ENCODE measurements at regions not wholly inside any gene's neighbourhood (a gene's known extent, or its start where the extent isn't known, plus 50 kb on each side); places are given as distances from the start of the nearest gene placed in this dataset.

GRCh38 chrX:30065226-30065625 is 150.1 kb upstream of the MAGEB2 start:
- no peak for DNase-seq (ENCODE audit: low spot score)
- TF ChIP-seq, protein P1, sequence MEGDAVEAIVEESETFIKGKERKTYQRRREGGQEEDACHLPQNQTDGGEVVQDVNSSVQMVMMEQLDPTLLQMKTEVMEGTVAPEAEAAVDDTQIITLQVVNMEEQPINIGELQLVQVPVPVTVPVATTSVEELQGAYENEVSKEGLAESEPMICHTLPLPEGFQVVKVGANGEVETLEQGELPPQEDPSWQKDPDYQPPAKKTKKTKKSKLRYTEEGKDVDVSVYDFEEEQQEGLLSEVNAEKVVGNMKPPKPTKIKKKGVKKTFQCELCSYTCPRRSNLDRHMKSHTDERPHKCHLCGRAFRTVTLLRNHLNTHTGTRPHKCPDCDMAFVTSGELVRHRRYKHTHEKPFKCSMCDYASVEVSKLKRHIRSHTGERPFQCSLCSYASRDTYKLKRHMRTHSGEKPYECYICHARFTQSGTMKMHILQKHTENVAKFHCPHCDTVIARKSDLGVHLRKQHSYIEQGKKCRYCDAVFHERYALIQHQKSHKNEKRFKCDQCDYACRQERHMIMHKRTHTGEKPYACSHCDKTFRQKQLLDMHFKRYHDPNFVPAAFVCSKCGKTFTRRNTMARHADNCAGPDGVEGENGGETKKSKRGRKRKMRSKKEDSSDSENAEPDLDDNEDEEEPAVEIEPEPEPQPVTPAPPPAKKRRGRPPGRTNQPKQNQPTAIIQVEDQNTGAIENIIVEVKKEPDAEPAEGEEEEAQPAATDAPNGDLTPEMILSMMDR (IDR thresholded peaks at IDR 0.05; ENCODE audit: extremely low read depth, missing control alignments), result no peak

- DNase-seq (ENCODE audit: low spot score), result no peak
- TF ChIP-seq, protein P1 (IDR thresholded peaks at IDR 0.05; ENCODE audit: extremely low read depth, missing control alignments), result no peak
These were observed 147.7 kb upstream of the MAGEB2 start for GRCh38 chrX:30067677-30068076.

GRCh38 chrX:30085571-30085970 is 129.8 kb upstream of the MAGEB2 start:
- TF ChIP-seq, protein P1 (IDR thresholded peaks at IDR 0.05; ENCODE audit: extremely low read depth, missing control alignments), result no peak
- DNase-seq (ENCODE audit: low spot score), result no peak

GRCh38 chrX:30111431-30111830 is 103.9 kb upstream of the MAGEB2 start:
- DNase-seq (ENCODE audit: low spot score), result no peak
- TF ChIP-seq, protein P1 (IDR thresholded peaks at IDR 0.05; ENCODE audit: extremely low read depth, missing control alignments), result no peak

- TF ChIP-seq, protein P1 (IDR thresholded peaks at IDR 0.05; ENCODE audit: extremely low read depth, missing control alignments), result no peak
- peak; percentile 21 for DNase-seq (ENCODE audit: low spot score)
These were observed 73.4 kb upstream of the MAGEB2 start for GRCh38 chrX:30141966-30142365.

- DNase-seq (ENCODE audit: low spot score), result no peak
- TF ChIP-seq, protein P1 (IDR thresholded peaks at IDR 0.05; ENCODE audit: extremely low read depth, missing control alignments), result no peak
These were observed 71.1 kb upstream of the MAGEB2 start for GRCh38 chrX:30144221-30144620.

DNA sequence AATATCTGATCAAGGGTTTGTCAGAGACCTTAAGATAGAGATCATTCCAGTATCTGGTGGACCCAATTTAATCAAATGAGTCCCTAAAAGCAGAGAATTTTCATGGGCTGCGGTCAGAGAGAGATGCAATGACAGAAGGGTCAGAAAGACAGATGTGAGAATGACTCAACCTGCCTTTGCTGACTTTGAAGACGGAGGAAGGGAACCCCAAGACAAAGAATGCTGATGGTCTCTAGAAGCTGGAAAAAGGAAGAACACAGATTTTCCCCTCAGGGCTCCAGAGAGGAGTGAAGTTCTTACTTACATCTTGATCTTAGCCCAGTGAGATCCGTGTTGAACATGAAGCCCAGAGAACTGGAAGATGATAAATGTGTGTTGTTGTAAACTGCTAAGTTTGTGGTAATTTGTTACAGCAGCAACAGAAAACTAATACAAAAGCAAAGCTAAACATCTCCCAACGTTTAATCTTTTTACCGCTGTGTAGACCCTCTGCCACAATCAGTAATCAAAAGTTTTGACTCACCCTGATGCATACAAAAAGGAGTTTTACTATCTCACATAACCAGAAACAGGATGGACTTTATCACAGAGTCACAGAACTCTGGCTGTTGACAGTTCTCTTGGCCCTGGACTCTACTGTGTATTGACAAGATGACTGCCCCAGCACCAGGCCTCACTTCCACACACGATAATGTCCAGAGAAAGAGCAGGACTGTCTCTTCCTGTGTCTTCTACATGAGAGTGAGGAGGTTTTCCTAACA is 70.2 kb upstream of the MAGEB2 start:
- DNase-seq (ENCODE audit: low spot score), result no peak
- TF ChIP-seq, protein P1 (IDR thresholded peaks at IDR 0.05; ENCODE audit: extremely low read depth, missing control alignments), result no peak

Measured in GM20000 (cell line).